Peyer's patch (tissue), 4 donors: ENCODE measurements at regions not wholly inside any gene's neighbourhood (a gene's known extent, or its start where the extent isn't known, plus 50 kb on each side); places are given as distances from the start of the nearest gene placed in this dataset.
"Not testable (repeated sequence)": the region's sequence is repeated elsewhere in the genome, so short reads cannot be mapped to it uniquely, and the experiment has no call there.

Source experiments
- DNase-seq, 3 donors: peaks; one replicate each; pipeline ENCODE4 v3.0.0-alpha.2; 2017 to 2019
- H3K27ac ChIP-seq, 4 donors: fragments of 200-600 bp; sonication (generic); one replicate each; pipeline ENCODE4 v1.5.1; 2016 to 2019
- H3K27me3 ChIP-seq, 2 donors: fragments of 200-600 bp; sonication (generic); one replicate each; pipeline ENCODE4 v1.5.1; 2019
- H3K36me3 ChIP-seq, 3 donors: fragments of 200-600 bp; sonication (generic); one replicate each; pipeline ENCODE4 v1.5.1; 2016 to 2019
- H3K4me1 ChIP-seq, 4 donors: fragments of 200-600 bp; sonication (generic); one replicate each; pipeline ENCODE4 v1.5.1; 2016 to 2019
- H3K4me3 ChIP-seq, 4 donors: fragments of 200-600 bp; sonication (generic); 1 replicate in 3 of 4; 2 replicates in 1 of 4; pipeline ENCODE4 v1.5.1; 2016 to 2019; ENCODE audit warnings: mild to moderate bottlenecking in 1 of 4
- H3K9me3 ChIP-seq, 4 donors: fragments of 200-600 bp; sonication (generic); one replicate each; pipeline ENCODE4 v1.5.1; 2016 to 2019; ENCODE audit warnings: mild to moderate bottlenecking in 1 of 4
- POLR2A ChIP-seq, 2 donors: fragments of 450-650 bp; IDR thresholded peaks; one replicate each; pipeline ENCODE4 v1.5.1; 2017; ENCODE audit warnings: antibody characterized with exemption in 2 of 2, mild to moderate bottlenecking in 2 of 2, moderate library complexity in 2 of 2
- TF ChIP-seq, protein P1 (sequence below), 6 experiments: fragments of 450-650 bp in 4 of 6; fragments of 200-600 bp in 2 of 6; sonication (generic) in 1 of 6; IDR thresholded peaks; one replicate each; pipeline ENCODE4 v1.5.1; 2017 to 2019; ENCODE audit warnings: antibody characterized with exemption in 6 of 6, mild to moderate bottlenecking in 3 of 6, moderate library complexity in 1 of 6

DNA sequence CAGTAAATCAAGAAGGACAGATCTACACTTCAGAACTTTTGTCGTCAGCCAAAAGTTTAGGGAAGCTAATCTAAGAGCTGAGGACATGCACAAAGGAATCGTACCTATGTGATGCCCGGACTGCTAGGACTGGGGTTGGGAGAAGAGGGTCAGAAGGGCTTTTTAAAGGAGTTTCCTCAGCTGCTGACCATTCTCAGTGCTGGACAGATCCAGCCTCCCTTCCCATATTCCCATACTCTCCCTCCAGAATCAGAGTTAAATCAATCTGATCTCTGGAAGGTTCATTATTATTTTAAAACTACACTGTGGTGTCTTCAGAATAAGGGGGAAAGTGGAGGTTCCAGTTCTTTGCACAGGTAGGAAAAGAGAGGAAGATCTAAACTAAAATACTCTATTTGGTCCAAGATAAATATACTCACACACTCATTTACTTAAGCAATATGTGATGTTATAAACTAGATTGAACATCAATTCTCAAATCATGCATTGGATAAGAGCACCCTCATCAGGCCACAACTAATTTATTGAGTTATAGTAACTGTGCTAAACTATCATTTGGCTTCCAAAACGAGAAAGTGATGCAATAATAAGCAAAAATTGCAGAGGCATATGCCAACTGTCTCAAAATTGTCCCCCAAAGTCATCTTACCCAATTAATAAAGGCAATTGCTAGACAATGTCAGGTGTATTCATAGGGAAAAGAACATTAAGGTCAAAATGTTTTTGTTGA is 124.7 kb downstream of the HNRNPD start:
- Histone ChIP-seq H3K27me3 (no peaks in the 10 kb centered on the region), H3K4me1 (no peaks in the 10 kb centered on the region), H3K27ac (no peak overlapping the region), H3K36me3 (no peaks in the 10 kb centered on the region), H3K4me3 (no peak overlapping the region), H3K9me3 (no peaks in the 10 kb centered on the region)
- TF ChIP-seq POLR2A (IDR thresholded peaks at IDR 0.05): no peak
- TF ChIP-seq, protein P1, sequence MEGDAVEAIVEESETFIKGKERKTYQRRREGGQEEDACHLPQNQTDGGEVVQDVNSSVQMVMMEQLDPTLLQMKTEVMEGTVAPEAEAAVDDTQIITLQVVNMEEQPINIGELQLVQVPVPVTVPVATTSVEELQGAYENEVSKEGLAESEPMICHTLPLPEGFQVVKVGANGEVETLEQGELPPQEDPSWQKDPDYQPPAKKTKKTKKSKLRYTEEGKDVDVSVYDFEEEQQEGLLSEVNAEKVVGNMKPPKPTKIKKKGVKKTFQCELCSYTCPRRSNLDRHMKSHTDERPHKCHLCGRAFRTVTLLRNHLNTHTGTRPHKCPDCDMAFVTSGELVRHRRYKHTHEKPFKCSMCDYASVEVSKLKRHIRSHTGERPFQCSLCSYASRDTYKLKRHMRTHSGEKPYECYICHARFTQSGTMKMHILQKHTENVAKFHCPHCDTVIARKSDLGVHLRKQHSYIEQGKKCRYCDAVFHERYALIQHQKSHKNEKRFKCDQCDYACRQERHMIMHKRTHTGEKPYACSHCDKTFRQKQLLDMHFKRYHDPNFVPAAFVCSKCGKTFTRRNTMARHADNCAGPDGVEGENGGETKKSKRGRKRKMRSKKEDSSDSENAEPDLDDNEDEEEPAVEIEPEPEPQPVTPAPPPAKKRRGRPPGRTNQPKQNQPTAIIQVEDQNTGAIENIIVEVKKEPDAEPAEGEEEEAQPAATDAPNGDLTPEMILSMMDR (IDR thresholded peaks at IDR 0.05): no peak
- DNase-seq: no peak

DNA sequence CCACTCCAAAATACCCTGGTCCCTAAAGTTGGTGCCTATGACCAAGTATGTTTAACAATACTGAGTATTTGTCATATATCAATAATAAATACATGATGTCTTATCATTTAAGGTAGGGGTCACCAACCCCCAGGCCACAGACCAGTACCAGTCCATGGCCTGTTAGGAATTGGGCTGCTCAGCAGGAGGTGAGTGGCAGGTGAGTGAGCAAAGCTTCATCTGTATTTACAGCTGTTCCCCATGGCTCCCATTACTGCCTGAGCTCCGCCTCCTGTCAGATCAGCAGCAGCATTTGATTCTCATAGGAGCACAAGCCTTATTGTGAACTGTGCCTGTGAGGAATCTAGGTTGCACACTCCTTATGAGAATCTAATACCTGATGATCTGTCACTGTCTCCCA is 126.2 kb downstream of the HNRNPD start:
- no peak for DNase-seq
- no peaks in the 10 kb centered on the region for H3K36me3 ChIP-seq
- H3K9me3 ChIP-seq: no peaks in the 10 kb centered on the region
- no peak for TF ChIP-seq POLR2A (IDR thresholded peaks at IDR 0.05)
- TF ChIP-seq, protein P1 (IDR thresholded peaks at IDR 0.05): no peak
- H3K27ac ChIP-seq: no peak overlapping the region
- no peak overlapping the region for H3K4me3 ChIP-seq
- H3K4me1 ChIP-seq: no peaks in the 10 kb centered on the region
- no peaks in the 10 kb centered on the region for H3K27me3 ChIP-seq

DNA sequence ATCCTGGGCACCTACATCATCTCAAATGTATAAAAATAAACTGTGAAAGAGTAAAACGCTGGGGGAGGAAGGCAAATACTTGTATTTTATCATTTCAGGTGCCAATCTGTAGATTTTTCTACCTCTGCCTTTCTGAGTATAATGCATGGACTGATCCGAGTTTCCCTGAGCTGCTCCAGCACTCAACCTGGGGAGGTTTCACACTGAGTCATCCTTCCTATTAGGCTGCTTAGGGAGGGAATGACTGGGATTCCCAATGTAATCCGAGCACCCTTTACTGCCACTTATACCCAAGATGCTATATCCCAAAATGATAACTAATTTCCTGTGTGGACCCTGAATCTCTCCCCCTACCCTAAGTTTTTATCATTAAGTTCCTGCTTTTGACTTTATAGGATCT is 126.6 kb downstream of the HNRNPD start:
- H3K27ac ChIP-seq: no peak overlapping the region
- H3K27me3 ChIP-seq: no peaks in the 10 kb centered on the region
- no peak overlapping the region for H3K4me3 ChIP-seq
- DNase-seq: no peak
- H3K4me1 ChIP-seq: no peaks in the 10 kb centered on the region
- H3K9me3 ChIP-seq: no peaks in the 10 kb centered on the region
- TF ChIP-seq, protein P1 (IDR thresholded peaks at IDR 0.05): no peak
- no peak for TF ChIP-seq POLR2A (IDR thresholded peaks at IDR 0.05)
- H3K36me3 ChIP-seq: no peaks in the 10 kb centered on the region

DNA sequence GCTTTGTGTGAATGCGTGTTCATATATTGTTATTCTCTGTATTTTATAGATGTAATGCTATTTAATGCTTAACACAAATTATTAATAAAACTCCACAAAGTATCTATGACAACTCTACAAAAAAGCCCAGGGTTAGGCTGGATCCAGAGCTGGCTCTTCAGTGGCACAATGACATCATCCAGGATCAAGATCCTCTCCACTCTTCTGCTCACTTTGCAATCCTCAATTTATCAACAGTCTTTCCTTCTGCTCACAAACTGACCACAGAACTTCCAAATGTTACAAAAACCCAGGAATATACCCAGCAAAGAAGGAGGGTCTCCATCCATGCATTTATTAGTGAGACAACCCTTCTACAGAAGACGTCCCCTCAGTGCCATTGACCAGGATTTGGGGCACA is 132.3 kb downstream of the HNRNPD start:
- TF ChIP-seq, protein P1 (IDR thresholded peaks at IDR 0.05): no peak
- no peak for TF ChIP-seq POLR2A (IDR thresholded peaks at IDR 0.05)
- no peaks in the 10 kb centered on the region for H3K36me3 ChIP-seq
- no peaks in the 10 kb centered on the region for H3K9me3 ChIP-seq
- no peak overlapping the region for H3K27ac ChIP-seq
- H3K4me1 ChIP-seq: no peaks in the 10 kb centered on the region
- DNase-seq: no peak
- H3K27me3 ChIP-seq: no peaks in the 10 kb centered on the region
- no peak overlapping the region for H3K4me3 ChIP-seq

DNA sequence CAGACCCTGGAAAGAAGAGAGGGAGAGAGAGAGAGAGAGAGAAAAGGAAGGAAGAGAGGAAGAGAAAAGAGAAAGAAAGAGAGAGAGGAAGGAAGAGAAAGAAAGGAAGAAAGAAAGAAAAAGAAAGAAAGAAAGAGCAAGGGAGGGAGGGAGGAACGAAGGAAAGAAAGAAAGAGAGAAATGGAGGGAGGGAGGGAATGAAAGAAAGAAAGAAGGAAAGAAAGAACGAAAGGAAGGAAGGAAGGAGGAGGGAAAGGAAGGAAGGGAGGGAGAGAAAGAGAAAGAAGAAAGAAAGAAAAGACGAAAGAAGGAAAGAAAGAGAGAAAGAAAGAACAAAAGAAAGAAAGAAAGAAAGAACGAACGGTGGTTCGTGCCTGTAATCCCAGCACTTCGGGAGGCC is 133.4 kb downstream of the HNRNPD start:
- DNase-seq: no peak
- H3K9me3 ChIP-seq: no peaks in the 10 kb centered on the region
- TF ChIP-seq, protein P1 (IDR thresholded peaks at IDR 0.05): no peak
- TF ChIP-seq POLR2A (IDR thresholded peaks at IDR 0.05): no peak
- no peaks in the 10 kb centered on the region for H3K27me3 ChIP-seq
- no peak overlapping the region for H3K4me3 ChIP-seq
- H3K36me3 ChIP-seq: no peaks in the 10 kb centered on the region
- H3K27ac ChIP-seq: no peak overlapping the region
- no peaks in the 10 kb centered on the region for H3K4me1 ChIP-seq

DNA sequence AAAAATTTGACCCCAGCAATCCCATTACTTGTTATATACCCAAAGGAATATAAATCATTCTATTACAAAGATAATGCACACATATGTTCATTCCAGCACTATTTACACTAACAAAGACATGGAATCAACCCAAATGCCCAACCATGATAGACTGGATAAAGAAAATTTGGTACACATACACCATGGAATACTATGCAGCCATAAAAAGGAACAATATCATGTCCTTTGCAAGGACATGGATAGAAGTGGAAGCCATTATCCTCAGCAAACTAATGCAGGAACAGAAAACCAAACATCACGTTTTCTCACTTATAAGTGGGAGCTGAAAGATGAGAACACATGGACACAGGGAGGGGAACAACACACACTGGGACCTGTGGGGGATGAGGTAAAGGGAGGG is 136.6 kb downstream of the HNRNPD start:
- not testable (repeated sequence) for H3K36me3 ChIP-seq

More for the DNA sequence above, 136.6 kb downstream of the HNRNPD start:
- H3K27me3 ChIP-seq, H3K27ac ChIP-seq, DNase-seq, H3K4me3 ChIP-seq, H3K4me1 ChIP-seq, H3K9me3 ChIP-seq: not testable (repeated sequence)
